Kidney (tissue), 13 donors: ENCODE measurements at regions not wholly inside any gene's neighbourhood (a gene's known extent, or its start where the extent isn't known, plus 50 kb on each side); places are given as distances from the start of the nearest gene placed in this dataset.

Experiments used
- DNase-seq, 5 donors: peaks; one replicate each; pipeline ENCODE4 v3.0.0-alpha.2; 2013 to 2020
- FAIRE-seq: peaks from 2 replicates; lab custom pipeline; 2012; peaks lifted over from hg19 to GRCh38; lab: Jason Lieb, UNC
- H3K27ac ChIP-seq, 2 donors: one replicate each; pipeline ENCODE4 v1.7.0; 2013; ENCODE audit warnings: low read depth in 2 of 2, low read length in 2 of 2, inconsistent platforms in 1 of 2
- H3K27me3 ChIP-seq: one replicate; pipeline ENCODE4 v1.7.1; 2013; ENCODE audit warnings: low read length, inconsistent platforms; ENCODE audit not compliant: control insufficient read depth, insufficient read depth
- H3K36me3 ChIP-seq, 3 donors: one replicate each; pipeline versions ENCODE4 v1.7.0 to v1.7.1; 2013; ENCODE audit warnings: low read length in 3 of 3, control low read depth in 1 of 3, inconsistent platforms in 1 of 3; ENCODE audit not compliant: insufficient read depth in 3 of 3, control insufficient read depth in 2 of 3
- H3K4me1 ChIP-seq, 3 donors: one replicate each; pipeline versions ENCODE4 v1.7.0 to v1.7.1; 2013; ENCODE audit warnings: low read length in 3 of 3, inconsistent platforms in 1 of 3, low read depth in 1 of 3; ENCODE audit not compliant: control insufficient read depth in 2 of 3, insufficient read depth in 2 of 3
- H3K4me3 ChIP-seq, 3 donors: one replicate each; pipeline versions ENCODE4 v1.7.0 to v1.8.1; 2013; ENCODE audit warnings: low read length in 3 of 3, control low read depth in 1 of 3, inconsistent platforms in 1 of 3
- H3K9ac ChIP-seq, 3 donors: one replicate each; pipeline versions ENCODE4 v1.7.0 to v1.7.1; 2013; ENCODE audit warnings: low read length in 3 of 3, control low read depth in 1 of 3, inconsistent platforms in 1 of 3
- H3K9me3 ChIP-seq, 3 donors: one replicate each; pipeline versions ENCODE4 v1.7.0 to v1.7.1; 2013; ENCODE audit warnings: low read length in 3 of 3, control low read depth in 1 of 3, inconsistent platforms in 1 of 3; ENCODE audit not compliant: control insufficient read depth in 2 of 3, insufficient read depth in 1 of 3
- intact Hi-C: fragments of 100-400 bp; cut with DNase I; formaldehyde crosslinking; loops from one replicate; pipeline ENCODE4 v1.11.1; 2022
- TF ChIP-seq, protein P1 (sequence below): IDR thresholded peaks from 3 replicates; pipeline ENCODE4 v1.5.1; 2012; ENCODE audit warnings: mild to moderate bottlenecking, moderate library complexity, borderline replicate concordance; ENCODE audit not compliant: insufficient read depth; ENCODE audit errors: extremely low read depth
- donor health status: control.
- donor health status: control.
- donor health status: control.
- donor health status: control.
- donor health status: control.
- donor health status: DM: yes; HTN: yes; CAD: no.
- donor health status: Normal renal cell carcinoma (clear cell type).

DNA sequence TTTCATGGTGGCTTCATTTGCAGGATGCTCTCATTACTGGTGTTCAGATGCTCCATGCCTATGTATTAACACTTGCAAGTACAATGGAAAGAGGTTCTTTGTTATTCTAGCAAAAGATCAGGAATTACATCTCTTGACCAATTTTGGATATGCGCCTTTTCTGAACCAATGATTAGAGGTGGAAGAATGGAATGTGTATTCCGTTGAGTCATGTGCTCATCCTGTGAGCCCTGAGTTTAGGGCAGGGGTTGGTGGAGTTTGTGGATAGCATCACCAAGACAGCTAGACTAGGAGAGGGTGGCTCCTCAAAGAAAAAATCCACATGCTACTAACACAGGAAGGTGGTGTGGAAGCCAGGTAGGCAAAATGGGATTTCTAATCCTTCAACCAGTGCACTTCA, 80.7 kb upstream of the SLC25A26 start:
- TF ChIP-seq, protein P1, sequence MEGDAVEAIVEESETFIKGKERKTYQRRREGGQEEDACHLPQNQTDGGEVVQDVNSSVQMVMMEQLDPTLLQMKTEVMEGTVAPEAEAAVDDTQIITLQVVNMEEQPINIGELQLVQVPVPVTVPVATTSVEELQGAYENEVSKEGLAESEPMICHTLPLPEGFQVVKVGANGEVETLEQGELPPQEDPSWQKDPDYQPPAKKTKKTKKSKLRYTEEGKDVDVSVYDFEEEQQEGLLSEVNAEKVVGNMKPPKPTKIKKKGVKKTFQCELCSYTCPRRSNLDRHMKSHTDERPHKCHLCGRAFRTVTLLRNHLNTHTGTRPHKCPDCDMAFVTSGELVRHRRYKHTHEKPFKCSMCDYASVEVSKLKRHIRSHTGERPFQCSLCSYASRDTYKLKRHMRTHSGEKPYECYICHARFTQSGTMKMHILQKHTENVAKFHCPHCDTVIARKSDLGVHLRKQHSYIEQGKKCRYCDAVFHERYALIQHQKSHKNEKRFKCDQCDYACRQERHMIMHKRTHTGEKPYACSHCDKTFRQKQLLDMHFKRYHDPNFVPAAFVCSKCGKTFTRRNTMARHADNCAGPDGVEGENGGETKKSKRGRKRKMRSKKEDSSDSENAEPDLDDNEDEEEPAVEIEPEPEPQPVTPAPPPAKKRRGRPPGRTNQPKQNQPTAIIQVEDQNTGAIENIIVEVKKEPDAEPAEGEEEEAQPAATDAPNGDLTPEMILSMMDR, result no peak
- Histone ChIP-seq H3K9ac (no peak overlapping the region), H3K27ac (no peak overlapping the region), H3K27me3 (no peaks in the 10 kb centered on the region), H3K4me1 (peaks cover 0 to 3% (median 0%) of the 10 kb centered on the region in 3 donors), H3K4me3 (no peak overlapping the region), H3K9me3 (no peaks in the 10 kb centered on the region), H3K36me3 (no peaks in the 10 kb centered on the region)
- DNase-seq (no peak), FAIRE-seq (no peak)
- intact Hi-C loops, result no loop called here

DNA sequence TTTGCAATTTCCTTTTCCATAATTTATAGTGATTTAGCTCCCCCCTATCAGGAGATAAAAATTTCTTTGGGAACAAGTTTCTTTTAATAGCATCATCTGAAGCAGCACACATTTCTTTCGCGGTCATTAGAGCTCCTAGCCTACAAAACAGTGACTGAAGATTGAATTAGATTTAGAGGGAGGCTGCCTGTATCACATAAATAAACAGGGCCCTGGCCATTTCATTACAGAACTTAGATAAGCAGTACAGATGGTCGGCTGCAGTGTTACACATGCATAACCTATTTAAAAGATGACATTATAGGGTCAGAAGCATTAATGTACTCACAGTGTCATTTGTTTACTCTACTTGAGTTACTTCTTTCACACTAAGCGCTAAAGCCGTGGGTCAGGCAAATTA, 81.4 kb upstream of the SLC25A26 start:
- FAIRE-seq, result no peak
- H3K9me3 ChIP-seq, result no peaks in the 10 kb centered on the region

DNA sequence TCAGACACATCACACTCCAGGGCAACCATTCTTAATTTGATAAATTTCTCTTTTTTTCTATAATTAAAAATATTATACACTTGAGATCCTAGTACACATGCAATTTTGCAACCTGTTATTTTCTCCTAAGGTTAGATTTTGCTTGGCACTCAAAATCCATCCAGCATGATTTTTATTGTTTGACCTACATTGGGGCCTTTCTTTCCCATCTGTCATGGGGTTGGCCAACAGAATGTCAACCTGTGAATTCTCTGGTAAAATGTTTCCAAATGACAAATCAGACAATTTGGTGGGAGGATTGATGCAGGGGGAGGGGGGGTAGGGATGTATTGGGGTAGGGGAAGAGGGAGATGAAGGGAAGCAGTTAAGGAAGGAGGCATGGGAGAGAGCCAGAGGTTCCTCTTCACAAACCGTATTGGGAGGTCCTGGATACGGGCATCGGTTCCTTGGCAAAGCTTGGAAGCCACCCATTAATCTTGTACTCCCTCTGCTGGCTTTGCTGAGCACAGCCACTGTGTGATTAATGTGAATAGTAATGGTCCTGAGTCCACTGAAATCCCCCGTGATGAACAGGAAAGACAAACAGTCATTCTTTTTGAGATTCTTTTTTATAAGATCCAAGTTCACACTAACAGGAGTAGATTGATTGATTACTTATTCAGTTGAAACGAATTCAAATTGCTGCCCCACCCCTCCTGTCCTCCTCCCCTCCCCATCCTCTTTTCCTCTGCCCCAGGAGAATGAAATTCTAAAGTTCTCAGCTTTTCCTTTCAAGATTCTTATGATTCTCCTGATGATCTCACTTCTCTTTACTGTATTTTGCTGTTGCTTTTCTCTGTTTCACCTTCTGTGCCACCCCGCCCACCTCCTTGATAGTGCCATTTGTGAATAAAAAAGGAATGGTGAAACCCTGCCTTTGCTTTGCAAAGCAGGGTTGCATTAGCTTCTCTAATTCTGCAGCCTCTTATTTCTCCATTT, 82.2 kb upstream of the SLC25A26 start:
- H3K4me1 ChIP-seq, result peaks cover 0 to 4% (median 1%) of the 10 kb centered on the region in 3 donors
- no peak overlapping the region for H3K4me3 ChIP-seq
- H3K27me3 ChIP-seq, result no peaks in the 10 kb centered on the region
- TF ChIP-seq, protein P1, result peak; percentile 85
- H3K9ac ChIP-seq, result no peak overlapping the region
- H3K36me3 ChIP-seq, result no peaks in the 10 kb centered on the region
- intact Hi-C loops, result loop anchor here (10.0 kb wide), 1 partner anchor 354 kb away; no protein-coding TSS in a partner anchor
- peak; percentile 32 for FAIRE-seq
- DNase-seq, result peak in 4 of 5 donors; percentile 73 to 87 (median 76)
- no peak overlapping the region for H3K27ac ChIP-seq
- no peaks in the 10 kb centered on the region for H3K9me3 ChIP-seq

More for the DNA sequence above, 81.4 kb upstream of the SLC25A26 start:
- Histone ChIP-seq H3K9ac (no peak overlapping the region), H3K4me3 (no peak overlapping the region), H3K27ac (no peak overlapping the region), H3K36me3 (no peaks in the 10 kb centered on the region), H3K4me1 (peaks cover 0 to 3% (median 0%) of the 10 kb centered on the region in 3 donors), H3K27me3 (no peaks in the 10 kb centered on the region)
- peak in 1 of 5 donors; percentile 48 for DNase-seq
- TF ChIP-seq, protein P1, result no peak
- intact Hi-C loops, result loop anchor here (10.0 kb wide), 1 partner anchor 355 kb away; no protein-coding TSS in a partner anchor
